Spleen (tissue), 11 donors: ENCODE measurements at regions not wholly inside any gene's neighbourhood (a gene's known extent, or its start where the extent isn't known, plus 50 kb on each side); places are given as distances from the start of the nearest gene placed in this dataset.
A peak's percentile ranks its signal among the peaks of the same experiment; 100 is the strongest.

Experiments
- DNase-seq: peaks from one replicate; pipeline ENCODE4 v3.0.0-alpha.2; 2020
- H3K27ac ChIP-seq, 8 donors: fragments of 200-600 bp; sonication (generic) in 7 of 8; 1 replicate in 4 of 8; 2 replicates in 4 of 8; pipeline versions ENCODE4 v1.5.0 to v1.8.0; 2016 to 2021; ENCODE audit warnings: inconsistent platforms in 4 of 8, mild to moderate bottlenecking in 4 of 8, moderate library complexity in 1 of 8
- H3K27me3 ChIP-seq, 7 donors: fragments of 200-600 bp; sonication (generic) in 6 of 7; replicated peaks in 1 of 7; 1 replicate in 4 of 7; 2 replicates in 3 of 7; pipeline versions ENCODE4 v1.5.0 to v1.8.0; 2016 to 2021; ENCODE audit warnings: inconsistent platforms in 3 of 7, mild to moderate bottlenecking in 1 of 7
- H3K36me3 ChIP-seq, 6 donors: fragments of 200-600 bp; sonication (generic) in 5 of 6; 1 replicate in 4 of 6; 2 replicates in 2 of 6; pipeline versions ENCODE4 v1.5.0 to v1.8.0; 2016 to 2021; ENCODE audit warnings: inconsistent platforms in 2 of 6
- H3K4me1 ChIP-seq, 6 donors: fragments of 200-600 bp; sonication (generic) in 5 of 6; 1 replicate in 3 of 6; 2 replicates in 3 of 6; pipeline versions ENCODE4 v1.5.0 to v1.8.0; 2016 to 2021; ENCODE audit warnings: inconsistent platforms in 3 of 6
- H3K4me3 ChIP-seq, 8 donors: fragments of 200-600 bp; sonication (generic) in 7 of 8; 1 replicate in 4 of 8; 2 replicates in 4 of 8; pipeline versions ENCODE4 v1.5.0 to v1.8.0; 2016 to 2021; ENCODE audit warnings: inconsistent platforms in 4 of 8, mild to moderate bottlenecking in 4 of 8, moderate library complexity in 2 of 8
- H3K9me3 ChIP-seq, 8 donors: fragments of 200-600 bp; sonication (generic) in 7 of 8; 1 replicate in 4 of 8; 2 replicates in 4 of 8; pipeline versions ENCODE4 v1.5.0 to v1.8.0; 2016 to 2021; ENCODE audit warnings: inconsistent platforms in 4 of 8
- CTCF ChIP-seq, 11 experiments: fragments of 200-600 bp in 7 of 11; fragments of 450-650 bp in 4 of 11; sonication (generic) in 4 of 11; IDR thresholded peaks in 8 of 11; conservative IDR thresholded peaks in 3 of 11; 1 replicate in 7 of 11; 2 replicates in 4 of 11; pipeline versions ENCODE4 v1.4.0 to v1.8.0; 2016 to 2021; ENCODE audit warnings: antibody characterized with exemption in 11 of 11, inconsistent platforms in 4 of 11, mild to moderate bottlenecking in 1 of 11
- POLR2A ChIP-seq, 3 donors: fragments of 450-650 bp; IDR thresholded peaks; one replicate each; pipeline ENCODE4 v1.5.1; 2017; ENCODE audit warnings: antibody characterized with exemption in 3 of 3, mild to moderate bottlenecking in 1 of 3
- POLR2AphosphoS5 ChIP-seq, 3 donors: sonication (generic); formaldehyde crosslinking; IDR thresholded peaks; one replicate each; pipeline ENCODE4 v1.5.1; 2017; ENCODE audit warnings: antibody characterized with exemption in 3 of 3
- WGBS, 5 donors: extraction: QIAGEN DNeasy Blood & Tissue Kit in 3 of 5; methylation state at CpG; one replicate each; pipeline versions ENCODE4 v1.1.5 to v1.1.7; 2013 to 2018; 5-methylcytosine and 5-hydroxymethylcytosine counted together
- intact Hi-C: fragments of 100-400 bp; cut with DNase I; formaldehyde crosslinking; loops from one replicate; pipeline ENCODE4 v1.15.0; 2023; ENCODE audit warnings: low total_unique reads
- donor health status: healthy with polysubstance abuse.
- donor health status: DM: no; HTN: no; CAD: no; lungs with moderate emphysema.
- donor health status: DM: no; HTN: no; CAD: no.
- donor health status: Bipolar disorder and iron deficiency.
- donor health status: healthy.
- donor health status: DM: no; HTN: no; CAD: no.
- donor health status: DM: yes; HTN: yes; CAD: no.

- 74 to 86% (median 80%) methylated on average over 12 to 16 of the region's 16 CpGs for WGBS, 5 donors
- Histone ChIP-seq H3K4me1 (peaks cover 0 to 43% (median 24%) of the 10 kb centered on the region in 6 donors), H3K9me3 (no peaks in the 10 kb centered on the region), H3K27ac (peak overlapping the region in 3 of 8 donors; percentile 50 to 73 (median 61)), H3K4me3 (no peak overlapping the region), H3K27me3 (peaks cover 0 to 16% (median 0%) of the 10 kb centered on the region in 7 donors), H3K36me3 (no peaks in the 10 kb centered on the region)
- TF ChIP-seq POLR2AphosphoS5 (IDR thresholded peaks at IDR 0.05) = no peak
- TF ChIP-seq POLR2A (IDR thresholded peaks at IDR 0.05) = no peak
- TF ChIP-seq CTCF (IDR thresholded peaks at IDR 0.05 in 8 of 11, conservative IDR thresholded peaks at IDR 0.05 in 3 of 11) = no peak
- DNase-seq = peak; percentile 73
- intact Hi-C loops = no loop called here
Observed at GRCh38 chr2:128377071-128377910, 58.6 kb upstream of the HS6ST1 start.

GRCh38 chr2:128378231-128379020, 59.8 kb upstream of the HS6ST1 start:
- no peak overlapping the region for H3K4me3 ChIP-seq
- H3K27me3 ChIP-seq = peaks cover 0 to 16% (median 0%) of the 10 kb centered on the region in 7 donors
- intact Hi-C loops = no loop called here
- no peaks in the 10 kb centered on the region for H3K9me3 ChIP-seq
- H3K27ac ChIP-seq = peak overlapping the region in 5 of 8 donors; percentile 50 to 73 (median 61)
- H3K4me1 ChIP-seq = peaks cover 0 to 43% (median 19%) of the 10 kb centered on the region in 6 donors
- 83 to 92% (median 84%) methylated on average over 11 to 16 of the region's 16 CpGs for WGBS, 5 donors
- H3K36me3 ChIP-seq = no peaks in the 10 kb centered on the region
- DNase-seq = peak; percentile 69
- TF ChIP-seq POLR2A (IDR thresholded peaks at IDR 0.05) (no peak), POLR2AphosphoS5 (IDR thresholded peaks at IDR 0.05) (no peak), CTCF (IDR thresholded peaks at IDR 0.05 in 8 of 11, conservative IDR thresholded peaks at IDR 0.05 in 3 of 11) (no peak)

GRCh38 chr2:128379021-128380015, 60.6 kb upstream of the HS6ST1 start:
- 71 to 83% (median 78%) methylated on average over 22 of the region's 22 CpGs for WGBS, 5 donors
- DNase-seq = peak; percentile 75
- no peaks in the 10 kb centered on the region for H3K36me3 ChIP-seq
- peak overlapping the region in 6 of 8 donors; percentile 13 to 73 (median 70) for H3K27ac ChIP-seq
- intact Hi-C loops = no loop called here
- peaks cover 0 to 39% (median 16%) of the 10 kb centered on the region in 6 donors for H3K4me1 ChIP-seq
- H3K9me3 ChIP-seq = no peaks in the 10 kb centered on the region
- peaks cover 0 to 12% (median 0%) of the 10 kb centered on the region in 7 donors for H3K27me3 ChIP-seq
- TF ChIP-seq CTCF (IDR thresholded peaks at IDR 0.05 in 8 of 11, conservative IDR thresholded peaks at IDR 0.05 in 3 of 11) (no peak), POLR2AphosphoS5 (IDR thresholded peaks at IDR 0.05) (peak; percentile 53 to 84 (median 78)), POLR2A (IDR thresholded peaks at IDR 0.05) (no peak)
- H3K4me3 ChIP-seq = no peak overlapping the region
